ENCODE measurements at regions not wholly inside any gene's neighbourhood (a gene's known extent, or its start where the extent isn't known, plus 50 kb on each side); places are given as distances from the start of the nearest gene placed in this dataset.
"Not testable (repeated sequence)": the region's sequence is repeated elsewhere in the genome, so short reads cannot be mapped to it uniquely, and the experiment has no call there.

DNA sequence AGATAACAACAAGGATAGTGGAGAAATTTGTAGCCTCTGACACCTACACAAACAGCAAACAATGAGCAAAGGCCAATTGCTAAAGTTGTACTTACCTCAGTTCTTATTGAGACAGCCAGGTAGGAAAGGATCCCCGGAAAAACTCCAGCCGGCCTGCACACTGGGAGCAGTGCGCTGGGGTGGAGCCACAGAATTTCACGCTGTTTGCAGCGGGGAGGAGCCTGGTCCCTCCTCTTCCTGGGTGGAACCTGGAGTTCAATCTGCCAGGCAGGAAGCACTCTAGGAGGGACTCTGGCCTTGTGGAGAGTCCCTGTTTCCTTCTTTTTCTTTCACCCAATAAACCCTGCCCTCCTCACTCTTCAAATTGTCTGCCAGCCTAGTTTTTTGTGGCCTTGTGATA, 382.6 kb upstream of the TGIF2LX start:
- DNase-seq, result not testable (repeated sequence)

- DNase-seq, result not testable (repeated sequence)
These were observed 364.6 kb upstream of the TGIF2LX start for GRCh38 chrX:89557146-89557545.

DNA sequence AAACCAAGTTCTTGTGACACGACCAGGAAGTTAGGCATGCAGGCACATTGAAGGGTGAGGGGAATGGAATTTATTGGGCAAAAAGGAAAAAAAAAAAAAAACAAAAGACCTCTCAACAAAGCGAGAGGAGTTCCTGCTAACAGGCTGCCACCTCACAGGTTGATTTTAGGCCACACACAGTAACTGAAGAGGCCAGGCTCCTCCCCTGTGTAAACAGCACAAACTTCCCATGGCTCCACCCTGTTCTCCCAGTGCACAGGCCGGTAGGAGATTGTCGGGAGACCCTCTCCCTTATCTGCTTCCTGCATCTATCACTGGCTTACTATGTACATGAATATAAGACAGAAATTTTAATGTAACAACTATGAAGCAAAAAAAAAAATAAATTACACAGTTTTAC, 359.6 kb upstream of the TGIF2LX start:
- DNase-seq, result not testable (repeated sequence)

GRCh38 chrX:89563107-89563506, 358.6 kb upstream of the TGIF2LX start:
- not testable (repeated sequence) for DNase-seq

DNA sequence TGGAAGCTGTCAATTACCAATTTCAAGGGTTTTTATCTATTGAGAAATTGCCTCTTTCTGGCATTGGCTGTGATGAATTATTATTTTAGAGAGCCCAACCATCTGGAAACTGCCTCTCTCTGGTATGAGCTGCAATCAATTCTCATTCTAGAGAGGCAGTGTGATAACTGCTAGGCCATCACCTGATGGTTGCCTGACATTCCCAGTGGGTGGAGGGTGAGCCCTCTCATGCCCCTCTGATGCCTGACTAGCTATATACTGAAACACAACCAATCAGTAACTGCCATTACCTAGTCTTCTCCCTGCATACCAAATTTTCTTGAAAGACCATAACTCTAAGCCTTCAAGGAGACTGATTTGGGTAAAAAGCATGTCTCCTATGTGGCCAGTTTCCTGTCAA, 353.9 kb upstream of the TGIF2LX start:
- not testable (repeated sequence) for DNase-seq

DNA sequence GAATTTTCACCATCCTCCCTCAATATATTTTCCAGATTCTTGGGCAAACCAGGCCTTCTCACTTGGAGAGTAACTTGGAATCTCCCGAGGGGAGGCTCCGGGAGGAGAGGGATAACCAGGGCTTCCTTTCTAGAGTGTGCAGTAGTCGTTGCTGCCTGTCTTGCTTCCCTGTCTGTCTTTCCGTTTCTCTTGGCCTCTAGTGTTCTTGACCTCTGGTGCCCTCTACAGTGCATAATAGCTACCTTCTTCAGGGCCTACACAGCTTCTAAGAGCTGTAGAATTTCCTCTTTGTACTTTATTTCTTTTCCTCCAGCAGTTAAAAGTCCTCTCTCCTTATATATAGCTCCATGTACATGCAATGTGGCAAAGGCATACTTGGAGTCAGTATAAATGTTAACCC, 339.8 kb upstream of the TGIF2LX start:
- not testable (repeated sequence) for DNase-seq

DNA sequence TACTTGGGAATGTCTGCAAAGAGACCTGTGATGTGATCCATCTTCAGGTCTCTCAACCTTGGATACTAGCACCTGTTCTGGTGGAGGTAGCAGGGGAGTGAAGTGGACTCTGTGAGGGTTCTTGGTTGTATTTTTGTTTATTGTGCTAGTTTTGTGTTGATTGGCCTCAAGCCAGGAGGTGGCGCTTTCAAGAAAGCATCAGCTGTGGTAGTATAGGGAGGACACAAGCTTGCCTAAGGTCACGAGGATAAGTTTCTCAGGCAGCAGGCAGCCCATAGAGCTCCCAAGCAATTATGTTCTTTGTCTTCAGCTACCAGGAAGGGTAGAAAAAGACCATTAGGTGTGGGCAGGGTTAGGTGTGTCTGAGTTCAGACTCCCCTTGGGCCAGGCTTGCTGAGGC, 289.9 kb upstream of the TGIF2LX start:
- not testable (repeated sequence) for DNase-seq

GRCh38 chrX:89635887-89636286, 285.8 kb upstream of the TGIF2LX start:
- DNase-seq, result not testable (repeated sequence)

- DNase-seq, result not testable (repeated sequence)
These were observed 263.0 kb upstream of the TGIF2LX start for GRCh38 chrX:89658662-89659061.

DNA sequence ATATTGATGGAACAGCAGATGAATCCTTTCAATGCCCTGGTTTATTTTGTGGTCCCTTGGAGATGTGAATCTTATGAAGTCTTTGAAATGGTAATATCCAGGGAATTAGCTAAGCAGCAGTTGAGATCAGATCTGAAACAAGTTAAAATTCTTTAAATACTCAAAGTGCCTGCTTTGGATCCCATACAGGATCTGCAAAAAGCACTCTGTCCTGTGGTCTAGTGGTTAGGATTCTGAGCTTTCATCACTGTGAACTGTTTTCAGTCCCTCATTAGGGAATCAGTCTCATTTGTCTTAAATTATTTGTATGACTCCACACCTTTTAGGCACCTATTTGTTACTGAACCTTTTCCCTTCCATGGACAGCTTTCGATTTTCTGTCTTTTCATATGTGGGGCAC, 215.2 kb upstream of the TGIF2LX start:
- DNase-seq, result not testable (repeated sequence)

GRCh38 chrX:89707363-89707927, 214.3 kb upstream of the TGIF2LX start:
- not testable (repeated sequence) for DNase-seq

DNA sequence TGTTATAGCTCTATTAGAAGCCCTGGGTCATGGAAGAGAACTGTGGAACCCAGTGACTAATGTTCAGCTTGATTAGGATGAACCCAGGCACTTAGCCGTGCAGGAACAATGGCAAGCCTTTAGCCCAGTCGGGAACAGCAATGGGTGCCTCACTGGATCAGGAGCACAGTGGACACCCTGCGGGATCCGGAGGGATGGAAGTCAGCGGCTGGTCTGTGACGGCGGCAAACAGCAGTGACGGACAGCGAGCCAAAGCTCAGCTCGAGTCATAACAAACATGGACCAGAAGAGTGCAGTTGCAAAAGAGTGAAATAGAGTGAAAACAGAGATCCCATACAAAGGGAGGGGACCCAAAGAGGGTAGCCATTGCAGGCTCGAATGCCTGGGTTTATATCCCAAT, 187.3 kb upstream of the TGIF2LX start:
- not testable (repeated sequence) for DNase-seq

DNA sequence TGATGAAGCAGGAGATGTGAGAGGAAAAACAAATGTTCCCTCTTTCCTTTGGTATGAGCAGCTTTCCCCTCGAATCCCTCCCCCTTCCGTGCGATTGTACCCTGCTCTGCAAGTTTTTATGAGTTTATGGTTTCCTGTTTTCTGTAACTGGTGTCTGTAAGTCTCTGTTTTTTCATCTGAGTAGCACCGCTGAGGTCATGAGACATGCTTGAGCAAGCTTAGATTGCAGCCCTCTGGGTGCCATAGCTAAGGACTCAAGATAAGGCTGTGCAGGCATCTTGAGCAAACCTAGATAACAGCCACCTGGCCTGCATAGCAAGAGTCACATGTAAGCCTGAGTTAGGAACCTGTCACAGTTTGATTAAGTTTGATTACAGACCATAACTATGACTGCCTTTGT, 165.2 kb upstream of the TGIF2LX start:
- DNase-seq, result not testable (repeated sequence)

DNA sequence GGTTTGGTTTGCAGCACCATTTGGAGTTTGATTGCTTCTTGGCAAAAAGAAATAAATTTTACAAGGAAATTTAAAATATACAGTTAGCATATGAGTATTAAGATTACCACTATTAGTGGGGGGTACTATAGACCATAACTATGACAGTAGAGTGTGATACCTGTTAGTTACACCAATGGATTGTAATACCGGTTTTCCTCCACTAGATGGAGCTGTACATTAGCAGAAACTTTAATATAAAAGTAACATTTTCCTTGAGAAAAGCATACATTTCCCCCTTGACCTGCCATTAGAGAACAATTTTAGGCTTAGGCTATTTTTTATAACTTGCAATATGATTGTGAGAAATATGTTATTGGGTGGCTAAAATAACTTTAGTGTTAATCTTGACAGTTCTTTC, 163.9 kb upstream of the TGIF2LX start:
- DNase-seq, result not testable (repeated sequence)

GRCh38 chrX:89759076-89759685, 162.5 kb upstream of the TGIF2LX start:
- DNase-seq, result not testable (repeated sequence)

DNA sequence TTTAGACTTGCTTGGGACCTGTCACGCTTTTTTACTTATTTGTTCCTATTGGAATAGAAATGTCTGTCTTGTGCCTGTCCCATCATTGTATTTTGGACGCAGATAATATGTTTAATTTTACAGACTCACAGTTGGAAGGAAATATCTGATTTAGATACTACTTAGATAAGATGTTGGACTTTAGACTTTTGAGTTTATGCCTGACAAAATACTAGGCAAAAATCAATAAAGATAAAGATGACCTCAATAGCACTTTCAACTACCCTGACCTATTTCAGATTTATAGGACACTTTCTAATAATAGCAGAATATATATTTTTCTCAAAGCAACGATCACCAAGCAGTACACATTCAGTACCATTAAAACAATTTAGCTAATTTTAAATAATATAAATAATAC, 150.1 kb upstream of the TGIF2LX start:
- DNase-seq, result not testable (repeated sequence)

GRCh38 chrX:89811440-89811839, 110.3 kb upstream of the TGIF2LX start:
- not testable (repeated sequence) for DNase-seq

DNA sequence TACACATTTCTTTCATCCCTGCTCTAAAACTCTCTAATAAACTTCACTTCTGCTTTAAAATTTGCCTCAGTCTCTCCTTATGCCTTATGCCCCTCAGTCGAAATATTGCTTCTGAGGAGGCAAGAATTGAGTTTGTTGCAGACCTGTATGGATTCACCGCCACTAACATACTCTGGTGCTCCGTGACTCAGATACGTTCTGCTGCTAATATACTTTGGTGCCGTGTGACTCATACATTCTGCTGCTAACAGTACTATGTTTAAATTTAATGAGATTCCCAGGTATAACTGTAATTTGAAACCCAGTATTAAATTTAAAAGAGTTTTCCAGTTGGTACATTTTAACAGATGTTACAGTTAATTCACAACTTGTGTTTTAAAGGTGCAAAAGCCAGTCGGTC, 82.0 kb upstream of the TGIF2LX start:
- DNase-seq, result not testable (repeated sequence)

- peak; percentile 30 for DNase-seq
These were observed 50.0 kb upstream of the TGIF2LX start for GRCh38 chrX:89871662-89872061.

Data from NCI-H146 (cell line).